HUES48 (cell line): ENCODE measurements at regions not wholly inside any gene's neighbourhood (a gene's known extent, or its start where the extent isn't known, plus 50 kb on each side); places are given as distances from the start of the nearest gene placed in this dataset.
A peak's percentile ranks its signal among the peaks of the same experiment; 100 is the strongest.

Source experiments
- H3K27ac ChIP-seq: one replicate; pipeline ENCODE4 v1.7.0; 2013; ENCODE audit warnings: low read depth, low read length, inconsistent platforms
- H3K27me3 ChIP-seq: 2 replicates; pipeline ENCODE4 v1.6.1; 2013; ENCODE audit warnings: mild to moderate bottlenecking, low read length; ENCODE audit not compliant: control insufficient read depth, insufficient read depth
- H3K36me3 ChIP-seq: 2 replicates; pipeline ENCODE4 v1.6.1; 2013; ENCODE audit warnings: low read length; ENCODE audit not compliant: control insufficient read depth, insufficient read depth
- H3K4me1 ChIP-seq: 2 replicates; pipeline ENCODE4 v1.6.1; 2013; ENCODE audit warnings: mild to moderate bottlenecking, low read length; ENCODE audit not compliant: control insufficient read depth, insufficient read depth
- H3K4me3 ChIP-seq: 2 replicates; pipeline ENCODE4 v1.5.1; 2013; ENCODE audit warnings: mild to moderate bottlenecking, low read depth, low read length
- H3K9ac ChIP-seq: 2 replicates; pipeline ENCODE4 v1.6.1; 2013; ENCODE audit warnings: mild to moderate bottlenecking, low read depth, low read length, moderate library complexity
- H3K9me3 ChIP-seq: 2 replicates; pipeline ENCODE4 v1.6.1; 2013; ENCODE audit warnings: low read length; ENCODE audit not compliant: control insufficient read depth, insufficient read depth

DNA sequence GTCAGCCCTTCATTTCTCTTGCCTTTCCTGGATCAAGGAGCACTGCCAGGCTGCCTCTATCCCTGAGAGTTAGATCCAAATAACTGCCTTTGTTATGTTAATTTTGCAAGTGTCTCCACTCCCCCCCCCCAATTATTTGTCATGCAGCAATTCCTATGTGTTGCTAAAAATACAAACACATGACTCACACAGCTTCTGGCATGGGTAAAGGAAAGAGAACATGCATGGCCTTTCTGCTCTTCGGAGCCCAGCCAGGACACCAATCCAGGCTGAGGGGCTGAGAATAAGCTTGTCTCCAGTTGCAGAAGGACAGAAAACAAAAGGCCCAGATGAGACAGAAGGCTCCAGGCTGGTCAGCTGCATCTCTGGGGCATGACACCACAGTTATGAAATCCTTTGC, 148.0 kb upstream of the TNRC6C start:
- no peak overlapping the region for H3K4me3 ChIP-seq
- no peaks in the 10 kb centered on the region for H3K36me3 ChIP-seq
- H3K27me3 ChIP-seq: no peaks in the 10 kb centered on the region; the same call in 1 of the 2 replicates
- no peak overlapping the region for H3K9ac ChIP-seq
- H3K9me3 ChIP-seq: no peaks in the 10 kb centered on the region
- peaks cover 19% of the 10 kb centered on the region for H3K4me1 ChIP-seq
- H3K27ac ChIP-seq: peak overlapping the region; percentile 84

DNA sequence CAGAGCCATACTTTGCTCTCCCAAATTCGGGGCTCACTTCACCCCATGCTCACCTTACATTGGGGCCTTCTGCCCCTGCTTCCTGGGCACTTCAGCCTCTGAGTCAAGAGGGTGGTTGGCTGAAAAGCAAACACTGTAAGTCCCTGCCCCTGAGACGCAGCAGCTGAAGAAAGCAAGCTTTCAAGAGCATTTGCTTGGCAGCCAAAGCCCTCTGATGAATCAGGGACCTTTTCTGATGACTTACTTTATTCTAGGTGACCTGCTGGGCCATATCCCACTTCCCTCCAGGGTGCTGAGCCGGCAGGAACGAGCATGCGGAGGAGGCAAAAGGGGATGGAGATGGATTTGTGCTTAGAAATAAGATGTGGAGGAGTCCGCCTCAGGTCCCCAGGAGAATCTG, 147.0 kb upstream of the TNRC6C start:
- Histone ChIP-seq H3K27me3 (no peaks in the 10 kb centered on the region; the same call in 1 of the 2 replicates), H3K36me3 (no peaks in the 10 kb centered on the region)

DNA sequence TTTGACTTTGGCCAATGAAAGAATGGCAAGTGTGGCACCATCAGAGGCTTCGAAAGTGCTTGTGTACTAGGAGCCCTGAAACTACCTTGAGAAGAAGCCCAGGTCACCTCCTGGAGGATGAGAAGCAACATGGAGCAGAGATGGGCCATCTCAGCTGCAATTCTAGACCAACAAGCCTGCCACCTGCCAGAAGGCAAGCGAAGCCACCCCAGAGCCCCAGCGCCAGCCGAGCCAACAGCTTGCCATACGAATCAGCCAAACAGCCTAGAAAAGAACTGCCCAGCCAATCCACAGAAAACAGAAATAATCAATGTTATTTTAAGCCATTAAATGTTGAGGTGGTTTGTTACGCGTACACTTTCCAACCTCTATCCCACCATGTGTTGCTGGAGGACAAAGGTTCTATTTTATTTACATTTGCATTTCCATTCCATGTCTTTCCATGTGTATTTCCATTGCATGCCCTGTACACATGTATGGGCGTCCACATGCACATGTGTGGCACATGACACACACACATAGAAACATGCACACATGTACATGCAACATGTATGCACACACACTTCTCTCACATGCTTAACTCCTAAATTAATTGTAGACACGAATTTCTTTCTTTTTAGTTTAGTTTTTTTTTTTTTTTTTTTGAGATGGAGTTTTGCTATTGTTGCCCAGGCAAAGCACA, 144.3 kb upstream of the TNRC6C start:
- Histone ChIP-seq H3K4me1 (peaks cover 22% of the 10 kb centered on the region), H3K36me3 (no peaks in the 10 kb centered on the region), H3K4me3 (no peak overlapping the region), H3K27ac (no peak overlapping the region), H3K9me3 (no peaks in the 10 kb centered on the region), H3K9ac (no peak overlapping the region), H3K27me3 (no peaks in the 10 kb centered on the region)

More for the DNA sequence above, 147.0 kb upstream of the TNRC6C start:
- Histone ChIP-seq H3K4me1 (peaks cover 19% of the 10 kb centered on the region), H3K9ac (no peak overlapping the region), H3K27ac (peak overlapping the region; percentile 84), H3K9me3 (no peaks in the 10 kb centered on the region), H3K4me3 (no peak overlapping the region)

DNA sequence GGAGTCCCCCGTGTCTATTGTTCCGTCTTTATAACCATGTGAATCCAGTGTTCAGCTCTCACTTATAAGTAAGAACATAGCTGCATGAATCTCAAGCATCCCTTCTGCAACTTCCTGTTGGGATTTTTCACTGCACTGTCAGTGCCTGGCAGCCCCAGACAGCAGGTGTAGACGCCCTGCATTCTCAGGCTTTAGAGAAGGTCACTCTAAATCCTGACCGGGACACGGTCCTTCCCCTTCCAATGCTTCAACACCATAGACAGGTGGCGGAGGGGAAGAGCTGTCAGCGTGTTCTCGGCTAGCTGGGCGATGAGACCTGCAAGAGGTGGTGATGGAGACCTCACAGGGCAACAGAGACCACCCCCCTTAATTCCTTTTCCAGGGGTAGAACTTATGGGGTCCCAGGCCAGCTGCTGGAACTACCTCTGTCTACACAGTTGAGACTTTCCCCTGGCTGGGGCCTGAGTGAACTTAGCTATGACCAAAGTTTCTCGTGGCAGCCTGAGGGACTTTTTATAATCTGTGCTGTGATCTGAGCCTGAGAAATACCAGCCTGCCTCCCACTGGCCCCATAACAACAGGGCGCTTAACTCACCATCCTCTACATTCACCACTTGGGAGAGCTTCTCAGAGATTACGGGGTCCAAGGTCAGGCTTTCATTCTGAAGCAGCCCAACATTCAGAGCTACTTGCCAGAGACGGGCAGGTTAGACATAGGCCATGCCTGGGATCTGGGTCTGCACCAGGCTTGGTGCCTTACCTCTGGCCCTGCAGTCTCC, 143.2 kb upstream of the TNRC6C start:
- H3K27ac ChIP-seq: no peak overlapping the region
- peaks cover 24% of the 10 kb centered on the region for H3K4me1 ChIP-seq
- no peak overlapping the region for H3K4me3 ChIP-seq
- no peaks in the 10 kb centered on the region for H3K9me3 ChIP-seq
- no peaks in the 10 kb centered on the region for H3K36me3 ChIP-seq
- no peaks in the 10 kb centered on the region for H3K27me3 ChIP-seq
- H3K9ac ChIP-seq: no peak overlapping the region

DNA sequence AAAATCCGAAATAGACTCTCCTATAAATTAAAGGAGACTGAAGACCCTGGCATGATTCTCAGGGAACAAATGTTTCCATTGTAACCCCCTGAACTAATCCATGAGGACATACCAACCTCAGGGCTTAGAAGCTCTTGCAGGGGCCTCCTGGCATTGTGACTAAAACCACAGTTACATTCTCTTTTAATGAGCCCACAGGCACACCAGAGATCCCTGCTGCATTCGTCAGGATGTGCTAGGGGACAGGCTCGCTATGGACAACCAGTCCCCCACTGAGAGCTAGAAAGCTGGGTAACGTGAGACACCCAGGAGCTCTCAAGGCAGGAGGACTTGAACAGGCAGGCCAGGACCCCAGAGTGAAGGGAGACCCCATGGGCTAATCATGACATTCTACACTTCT, 140.6 kb upstream of the TNRC6C start:
- no peaks in the 10 kb centered on the region for H3K27me3 ChIP-seq
- H3K27ac ChIP-seq: peak overlapping the region; percentile 29
- H3K36me3 ChIP-seq: no peaks in the 10 kb centered on the region
- H3K4me1 ChIP-seq: peaks cover 13% of the 10 kb centered on the region
- H3K9me3 ChIP-seq: no peaks in the 10 kb centered on the region
- H3K9ac ChIP-seq: no peak overlapping the region
- no peak overlapping the region for H3K4me3 ChIP-seq

DNA sequence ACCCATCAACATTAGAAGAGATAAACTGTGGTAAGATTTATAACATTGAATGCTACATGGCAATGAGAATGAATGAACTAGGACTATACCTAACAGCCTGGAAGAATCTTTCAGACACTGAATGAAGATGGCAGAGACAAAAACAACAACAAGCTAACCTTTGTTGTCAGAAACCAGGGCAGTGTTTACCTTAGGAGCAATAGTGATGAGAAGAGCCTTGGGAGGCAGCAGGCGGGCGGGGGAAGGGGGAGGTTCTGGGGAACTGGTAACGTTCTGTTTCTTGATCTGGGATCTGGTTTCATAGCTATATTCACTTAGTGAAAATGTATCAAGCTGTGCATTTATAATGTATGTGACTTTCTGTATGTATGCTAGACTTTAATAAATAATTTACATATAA, 139.0 kb upstream of the TNRC6C start:
- H3K9me3 ChIP-seq: no peaks in the 10 kb centered on the region
- H3K36me3 ChIP-seq: no peaks in the 10 kb centered on the region
- H3K27me3 ChIP-seq: no peaks in the 10 kb centered on the region
- no peak overlapping the region for H3K27ac ChIP-seq
- peaks cover 13% of the 10 kb centered on the region for H3K4me1 ChIP-seq
- no peak overlapping the region for H3K4me3 ChIP-seq
- H3K9ac ChIP-seq: no peak overlapping the region

DNA sequence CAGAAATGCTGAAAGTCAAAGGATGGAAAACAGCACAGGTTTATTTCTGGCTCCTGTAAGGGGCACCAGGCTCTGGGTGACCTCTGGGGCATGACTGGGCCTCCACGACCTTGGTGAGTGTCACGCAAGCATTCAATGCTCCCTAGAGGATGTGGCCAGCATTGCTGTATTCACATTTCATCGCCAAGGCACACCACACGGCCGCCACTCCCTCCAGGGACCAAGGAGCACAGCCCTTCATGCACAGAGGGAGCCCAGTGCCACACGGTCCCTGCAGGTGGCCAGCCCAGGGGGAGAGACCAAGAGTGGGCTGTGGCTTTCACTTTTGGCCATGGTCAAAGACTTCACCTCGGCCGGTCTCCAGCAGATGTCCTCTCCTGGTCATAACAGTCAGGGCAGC, 137.4 kb upstream of the TNRC6C start:
- H3K9ac ChIP-seq: no peak overlapping the region
- no peaks in the 10 kb centered on the region for H3K9me3 ChIP-seq
- no peak overlapping the region for H3K27ac ChIP-seq
- no peak overlapping the region for H3K4me3 ChIP-seq
- peaks cover 13% of the 10 kb centered on the region for H3K4me1 ChIP-seq
- H3K36me3 ChIP-seq: no peaks in the 10 kb centered on the region
- no peaks in the 10 kb centered on the region for H3K27me3 ChIP-seq

DNA sequence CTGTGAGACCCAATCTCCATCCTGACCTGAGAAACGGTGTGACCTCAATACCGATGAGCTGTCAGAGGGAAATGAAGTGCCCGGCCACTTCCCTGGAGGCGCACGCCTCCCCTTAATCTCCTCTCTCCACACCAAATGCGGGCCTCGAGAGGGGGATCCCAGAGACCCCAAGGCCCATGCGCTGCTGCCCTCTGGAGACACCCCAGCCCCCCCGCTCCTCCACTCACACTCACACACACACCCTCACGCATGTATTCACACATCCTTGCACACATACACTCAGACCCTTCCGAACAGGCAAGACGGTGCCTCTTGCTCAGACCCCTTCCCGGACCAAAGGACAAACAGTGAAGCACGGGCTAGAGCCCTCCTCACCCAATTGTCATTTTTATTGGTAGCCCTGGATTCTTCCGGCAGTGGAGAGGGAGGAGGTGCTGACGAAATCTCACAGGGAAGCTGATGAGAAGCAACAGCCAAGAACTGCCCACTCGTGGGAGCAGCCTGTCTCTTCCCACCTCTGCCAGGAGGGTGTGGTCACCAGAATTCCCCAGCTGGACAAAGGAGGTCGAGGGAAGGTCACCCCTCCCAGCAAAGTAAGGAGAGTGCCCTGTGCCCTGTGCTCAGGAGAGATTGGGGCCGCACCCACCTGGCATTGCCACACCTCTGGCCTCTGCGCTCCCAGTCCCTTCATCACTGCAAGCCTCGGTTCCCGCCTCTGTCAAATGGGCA, 136.0 kb upstream of the TNRC6C start:
- Histone ChIP-seq H3K9ac (no peak overlapping the region), H3K27ac (no peak overlapping the region), H3K36me3 (no peaks in the 10 kb centered on the region), H3K4me1 (peaks cover 13% of the 10 kb centered on the region), H3K27me3 (no peaks in the 10 kb centered on the region), H3K4me3 (no peak overlapping the region), H3K9me3 (no peaks in the 10 kb centered on the region)

DNA sequence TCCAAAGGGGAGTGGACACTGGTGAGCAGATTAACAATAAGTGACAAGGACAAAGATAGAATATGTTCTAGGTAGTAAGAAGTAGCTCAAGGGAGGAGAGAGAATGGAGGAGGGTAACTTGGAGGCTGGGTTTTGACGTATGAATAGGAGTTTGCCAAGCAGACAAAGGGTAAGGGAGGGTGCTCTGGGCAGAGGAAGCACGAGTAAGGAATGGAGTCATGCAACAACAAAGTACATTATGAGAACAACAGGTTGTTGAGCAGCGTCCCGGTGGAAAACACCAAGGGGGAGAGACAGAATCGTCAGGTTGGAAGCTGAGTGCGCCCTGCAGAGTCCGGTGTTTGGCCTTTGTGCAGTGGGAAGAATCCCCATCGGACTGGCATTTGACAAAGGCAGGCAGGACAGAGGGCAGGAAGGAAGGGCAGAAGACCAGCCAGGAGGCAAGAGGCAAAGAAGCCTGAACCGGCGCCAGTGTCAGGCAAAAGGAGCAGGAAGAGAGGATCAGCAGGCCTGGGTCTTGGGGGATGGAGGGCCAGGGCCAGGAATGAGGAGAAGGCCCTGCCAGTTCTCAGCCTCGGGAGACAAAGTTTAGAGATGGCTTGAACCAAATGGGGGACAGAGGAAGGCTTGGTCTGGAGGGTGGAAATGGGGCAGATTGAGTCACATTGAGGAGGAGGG, 134.3 kb upstream of the TNRC6C start:
- no peak overlapping the region for H3K4me3 ChIP-seq
- H3K9me3 ChIP-seq: no peaks in the 10 kb centered on the region
- H3K27me3 ChIP-seq: no peaks in the 10 kb centered on the region
- no peak overlapping the region for H3K9ac ChIP-seq
- no peak overlapping the region for H3K27ac ChIP-seq
- H3K4me1 ChIP-seq: peaks cover 10% of the 10 kb centered on the region
- no peaks in the 10 kb centered on the region for H3K36me3 ChIP-seq

DNA sequence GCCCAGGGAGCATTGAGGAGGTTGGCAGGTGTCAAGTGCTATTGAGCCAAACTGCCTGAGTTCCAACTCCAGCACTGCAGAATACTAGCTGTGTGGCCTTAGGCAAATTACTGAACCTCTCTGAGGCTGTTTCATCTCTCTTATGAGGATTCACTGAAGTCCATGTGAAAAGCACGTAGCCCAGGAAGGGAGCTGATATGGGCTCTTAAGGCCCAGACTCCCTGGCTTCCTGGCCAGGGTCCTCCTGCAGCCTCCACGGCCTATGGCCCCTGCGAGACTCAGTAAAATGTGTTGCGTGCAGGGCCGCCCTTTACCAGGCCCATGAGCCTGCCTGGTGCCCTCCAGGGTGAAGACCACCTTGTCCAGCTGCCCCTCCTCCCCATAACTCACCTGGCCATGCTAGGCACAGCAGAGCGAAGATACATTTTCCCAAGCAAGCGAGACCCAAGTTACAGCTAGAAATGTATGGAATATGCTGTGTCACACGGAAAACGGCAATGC, 133.7 kb upstream of the TNRC6C start:
- Histone ChIP-seq H3K27me3 (no peaks in the 10 kb centered on the region), H3K4me1 (peaks cover 9% of the 10 kb centered on the region; the same call in 1 of the 2 replicates), H3K9ac (no peak overlapping the region), H3K27ac (no peak overlapping the region), H3K9me3 (no peaks in the 10 kb centered on the region), H3K4me3 (no peak overlapping the region), H3K36me3 (no peaks in the 10 kb centered on the region)
